Fibroblast of skin of right biceps (primary cell): ENCODE measurements at regions not wholly inside any gene's neighbourhood (a gene's known extent, or its start where the extent isn't known, plus 50 kb on each side); places are given as distances from the start of the nearest gene placed in this dataset.

Source experiments
- DNase-seq: peaks from one replicate; pipeline ENCODE4 v3.0.0-alpha.2; 2013

DNA sequence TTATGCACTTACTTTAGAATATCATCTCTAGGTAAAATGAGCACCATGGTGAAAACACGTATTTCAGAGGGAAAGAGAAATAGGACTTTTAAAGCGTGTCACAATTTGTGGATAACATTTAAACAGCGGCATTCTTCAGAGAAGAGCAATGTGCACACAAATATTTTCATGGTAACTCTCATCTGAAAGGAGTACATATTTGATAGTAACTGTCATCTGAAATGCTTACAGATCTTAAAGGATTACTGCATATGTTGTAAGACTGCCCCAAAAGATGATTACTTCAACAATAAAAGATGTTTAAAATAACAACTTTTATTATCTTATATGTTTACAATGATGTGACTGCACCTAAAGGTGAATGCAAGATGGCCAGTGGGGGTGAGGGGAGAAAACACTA lies 408.8 kb downstream of the PLA2G4A start:
- peak; percentile 45 for DNase-seq

DNA sequence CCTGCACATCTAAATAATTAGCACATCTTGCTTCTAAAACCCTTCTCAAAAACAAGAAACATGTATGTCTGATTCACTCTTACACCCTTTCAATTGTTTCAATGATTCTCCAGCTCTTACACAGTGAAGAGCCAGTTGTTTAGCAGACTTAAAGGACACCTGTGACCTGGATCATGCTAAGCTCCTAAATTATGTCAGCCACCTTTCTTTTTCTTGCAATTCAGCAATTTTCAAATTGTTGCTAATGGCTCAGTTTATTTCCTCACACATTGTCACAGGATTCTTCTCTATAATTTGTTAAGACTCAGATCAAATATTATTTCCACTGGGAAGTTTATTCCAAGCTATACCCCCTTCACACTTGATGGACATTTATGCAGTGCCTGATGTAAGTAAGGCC lies 413.2 kb downstream of the PLA2G4A start:
- no peak for DNase-seq

DNA sequence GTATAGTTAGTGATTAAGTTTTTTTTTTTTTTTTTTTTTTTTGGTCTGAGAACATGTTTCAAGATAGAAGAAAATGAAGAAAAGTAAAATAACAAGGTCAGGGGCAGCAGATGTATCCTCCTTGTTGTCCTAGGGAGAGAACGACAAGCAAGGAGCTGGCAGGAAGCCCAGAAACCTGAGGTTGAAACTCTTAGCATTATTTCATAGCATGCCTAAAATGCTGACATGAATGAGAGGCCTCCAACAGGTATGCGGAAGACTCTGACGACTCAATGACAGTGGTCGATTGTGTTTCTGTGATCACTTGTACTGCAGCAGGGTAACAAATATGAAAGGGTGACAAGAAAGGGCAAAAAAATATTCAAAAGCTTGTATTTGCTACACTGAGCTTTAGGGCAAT lies 415.9 kb downstream of the PLA2G4A start:
- peak; percentile 36 for DNase-seq

DNA sequence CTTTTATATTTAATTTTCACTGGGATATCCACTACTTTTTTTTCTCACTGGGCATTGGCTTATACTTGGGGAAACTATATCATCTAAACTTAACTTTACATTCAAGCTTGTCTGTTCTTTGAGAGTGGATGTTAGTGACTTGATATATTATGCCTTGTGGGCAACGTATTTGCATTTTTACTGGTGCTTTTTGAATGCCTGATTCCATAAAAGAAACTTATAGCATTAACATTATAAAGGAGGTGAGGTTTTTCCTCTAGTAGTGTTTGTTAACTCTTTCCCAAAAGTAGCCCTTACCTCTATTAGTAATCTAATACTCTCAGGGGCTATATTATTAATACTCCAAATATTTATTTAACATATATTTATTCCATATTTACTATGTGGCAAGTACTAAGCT lies 416.5 kb downstream of the PLA2G4A start:
- no peak for DNase-seq

- DNase-seq = no peak
These were observed 420.4 kb downstream of the PLA2G4A start for GRCh38 chr1:187249196-187249595.

GRCh38 chr1:187252923-187253322 lies 424.2 kb downstream of the PLA2G4A start:
- no peak for DNase-seq

DNA sequence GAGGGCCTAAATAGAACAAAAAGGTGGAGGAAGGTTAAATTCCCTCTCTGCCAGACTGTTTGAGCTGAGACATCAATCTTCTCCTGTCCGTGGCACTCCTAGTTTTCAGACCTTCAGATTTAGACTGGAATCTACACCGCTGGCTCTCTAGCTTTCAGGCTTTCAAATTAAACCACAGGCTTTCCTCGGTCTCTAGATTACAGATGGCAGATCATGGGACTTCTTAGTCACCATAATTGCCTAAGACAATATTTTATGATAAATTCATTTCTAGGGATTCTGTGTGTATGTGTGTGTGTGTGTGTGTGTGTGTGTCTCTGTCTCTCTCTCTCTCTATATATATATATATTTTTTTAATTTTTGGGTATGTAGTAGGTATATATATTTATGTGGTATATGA lies 428.7 kb downstream of the PLA2G4A start:
- no peak for DNase-seq

DNA sequence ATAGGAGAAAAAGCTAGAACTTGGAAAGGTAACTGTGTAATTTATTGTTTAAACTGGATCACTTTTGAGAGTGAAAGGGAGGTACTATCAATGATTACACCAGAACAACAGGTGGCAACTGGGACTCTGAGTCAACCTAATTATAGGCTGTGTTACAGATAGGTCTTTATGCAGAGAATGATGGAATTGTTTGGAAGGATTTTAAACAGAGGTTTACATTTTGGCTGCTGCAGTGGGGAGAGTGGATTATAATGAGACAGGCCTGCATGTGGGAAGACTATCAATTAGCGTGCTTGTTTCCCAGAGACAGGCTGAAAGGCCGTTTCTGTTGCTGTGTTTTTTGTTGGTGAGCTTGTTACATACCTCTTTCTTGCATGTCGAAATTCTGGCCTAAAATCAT lies 432.9 kb downstream of the PLA2G4A start:
- no peak for DNase-seq

GRCh38 chr1:187262731-187263130 lies 434.0 kb downstream of the PLA2G4A start:
- no peak for DNase-seq

DNA sequence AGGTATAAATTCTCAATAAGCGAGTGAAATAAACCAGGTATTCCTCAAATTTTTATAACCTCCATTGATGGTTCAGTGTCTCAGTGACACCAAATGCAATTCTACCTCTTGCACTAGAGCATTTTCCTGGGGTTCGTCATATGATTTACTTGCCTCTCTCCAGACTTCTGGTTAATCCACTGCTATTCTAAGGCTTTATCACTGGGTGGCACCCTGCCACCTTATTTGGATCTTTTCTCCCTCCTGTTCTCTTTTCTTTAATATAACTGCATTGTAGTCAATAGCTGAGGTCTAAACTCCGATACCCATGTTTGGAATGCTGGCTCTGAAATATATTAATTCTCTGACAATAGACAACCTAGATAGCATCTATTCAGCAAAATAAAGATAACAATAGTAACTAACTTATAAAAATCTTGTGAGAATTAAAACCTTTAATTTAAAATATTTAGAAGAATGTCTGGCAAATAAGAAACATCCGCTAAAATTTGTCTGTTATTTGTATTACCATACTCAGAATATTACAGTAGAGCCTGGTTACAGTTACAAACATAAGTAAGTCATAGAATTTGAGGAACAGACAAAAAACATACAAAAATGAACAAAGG lies 436.4 kb downstream of the PLA2G4A start:
- peak; percentile 63 for DNase-seq

- no peak for DNase-seq
These were observed 437.3 kb downstream of the PLA2G4A start for GRCh38 chr1:187266051-187266450.

- DNase-seq = no peak
These were observed 439.1 kb downstream of the PLA2G4A start for GRCh38 chr1:187267827-187268226.

GRCh38 chr1:187270256-187270655 lies 441.5 kb downstream of the PLA2G4A start:
- no peak for DNase-seq

GRCh38 chr1:187275346-187275745 lies 446.6 kb downstream of the PLA2G4A start:
- DNase-seq = no peak

DNA sequence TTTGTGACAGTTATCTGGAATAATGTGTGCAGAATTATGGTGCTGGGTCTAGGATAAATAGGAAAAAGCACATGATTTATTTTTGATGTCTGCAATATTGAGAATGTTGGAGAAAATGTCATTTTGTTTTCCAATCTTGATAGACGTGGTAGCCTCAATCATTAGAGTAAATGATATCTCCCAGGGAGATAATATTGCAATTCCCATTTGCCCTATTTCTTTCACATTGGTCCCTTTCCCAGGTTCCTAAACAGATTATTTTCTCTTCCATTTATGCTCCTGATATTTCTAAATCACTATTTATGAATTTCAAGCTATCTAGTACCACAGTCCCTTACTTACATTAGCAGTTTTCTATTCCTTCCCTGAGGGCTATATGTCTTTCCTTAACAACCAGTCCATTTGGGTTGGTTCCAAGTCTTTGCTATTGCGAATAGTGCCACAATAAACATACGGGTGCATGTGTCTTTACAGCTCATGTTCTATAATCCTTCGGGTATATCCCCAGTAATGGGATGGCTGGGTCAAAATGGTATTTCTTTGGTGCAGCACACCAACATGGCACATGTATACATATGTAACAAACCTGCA lies 447.3 kb downstream of the PLA2G4A start:
- no peak for DNase-seq

DNA sequence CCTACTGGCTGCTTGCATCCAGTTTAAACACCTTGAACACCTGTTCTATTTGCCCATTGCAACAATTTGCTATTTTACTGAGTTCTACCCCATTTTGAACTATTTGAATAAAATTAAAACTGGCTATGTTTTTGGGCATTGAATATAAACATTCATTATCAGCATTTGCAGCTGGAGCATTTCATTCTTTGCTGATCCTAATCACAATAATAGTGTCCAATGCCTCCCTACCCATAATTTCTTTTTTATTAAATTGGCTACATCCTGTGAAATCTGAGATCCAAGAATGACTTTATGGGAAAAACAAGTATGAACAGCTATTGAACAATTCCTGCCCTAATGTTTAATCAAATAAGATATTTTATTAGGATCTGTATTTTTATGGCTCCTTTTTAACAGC lies 447.9 kb downstream of the PLA2G4A start:
- no peak for DNase-seq

- no peak for DNase-seq
These were observed 451.3 kb downstream of the PLA2G4A start for GRCh38 chr1:187280031-187280430.

DNA sequence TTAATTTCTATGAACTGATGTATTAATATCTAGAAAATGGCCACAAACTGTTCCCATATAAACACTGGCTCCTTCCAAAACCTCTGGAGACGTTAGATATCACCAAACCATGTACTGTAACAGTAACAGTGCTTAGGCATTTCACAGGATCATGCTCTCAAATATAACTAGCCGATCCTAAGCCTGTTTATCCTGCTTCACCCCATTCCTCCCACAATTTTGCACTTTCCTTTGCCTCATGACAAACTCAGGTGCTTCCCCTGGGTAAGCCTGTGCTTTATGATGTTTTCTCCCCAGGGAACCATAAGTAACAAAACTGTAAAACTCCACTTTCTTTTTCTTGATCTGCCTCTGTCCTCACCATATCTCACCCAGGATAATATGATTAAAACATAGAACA lies 452.3 kb downstream of the PLA2G4A start:
- no peak for DNase-seq

DNA sequence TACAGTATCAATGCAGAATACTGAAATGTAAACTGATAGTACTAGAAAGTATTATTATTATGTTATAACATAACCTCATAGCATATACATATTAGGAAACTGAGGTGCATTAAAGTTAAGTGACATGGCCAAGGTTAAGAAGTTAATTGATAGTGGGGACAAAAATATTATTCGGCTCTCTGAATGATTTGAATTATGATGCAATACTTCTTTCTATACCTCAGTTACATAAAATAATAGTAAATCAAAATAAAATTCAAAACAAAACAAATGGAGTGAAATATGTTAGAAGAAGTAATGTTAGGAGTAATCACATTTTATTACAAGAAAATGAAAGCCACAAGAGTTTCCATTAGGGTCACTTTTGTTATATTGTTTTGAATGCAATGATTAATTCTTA lies 455.2 kb downstream of the PLA2G4A start:
- no peak for DNase-seq

GRCh38 chr1:187294421-187295201 lies 465.9 kb downstream of the PLA2G4A start:
- DNase-seq = no peak

DNA sequence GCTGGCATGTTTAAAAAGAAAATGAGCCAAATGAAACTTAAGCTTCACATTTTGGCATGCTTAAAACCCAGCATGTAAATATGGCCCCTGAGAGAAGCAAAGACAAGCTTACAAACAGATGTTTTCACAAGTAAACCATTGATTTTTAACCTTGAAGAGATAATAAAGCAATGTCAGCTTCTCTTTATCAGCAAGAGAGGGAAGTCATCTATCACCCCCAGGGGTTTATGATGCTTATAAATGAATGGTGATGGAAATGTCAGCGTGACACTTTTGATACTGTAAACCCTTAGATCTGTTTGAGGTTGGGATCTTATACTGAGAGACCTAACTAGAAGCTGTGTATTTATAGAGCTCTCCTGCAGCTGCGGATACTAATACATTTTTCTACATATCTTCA lies 471.3 kb downstream of the PLA2G4A start:
- no peak for DNase-seq

DNA sequence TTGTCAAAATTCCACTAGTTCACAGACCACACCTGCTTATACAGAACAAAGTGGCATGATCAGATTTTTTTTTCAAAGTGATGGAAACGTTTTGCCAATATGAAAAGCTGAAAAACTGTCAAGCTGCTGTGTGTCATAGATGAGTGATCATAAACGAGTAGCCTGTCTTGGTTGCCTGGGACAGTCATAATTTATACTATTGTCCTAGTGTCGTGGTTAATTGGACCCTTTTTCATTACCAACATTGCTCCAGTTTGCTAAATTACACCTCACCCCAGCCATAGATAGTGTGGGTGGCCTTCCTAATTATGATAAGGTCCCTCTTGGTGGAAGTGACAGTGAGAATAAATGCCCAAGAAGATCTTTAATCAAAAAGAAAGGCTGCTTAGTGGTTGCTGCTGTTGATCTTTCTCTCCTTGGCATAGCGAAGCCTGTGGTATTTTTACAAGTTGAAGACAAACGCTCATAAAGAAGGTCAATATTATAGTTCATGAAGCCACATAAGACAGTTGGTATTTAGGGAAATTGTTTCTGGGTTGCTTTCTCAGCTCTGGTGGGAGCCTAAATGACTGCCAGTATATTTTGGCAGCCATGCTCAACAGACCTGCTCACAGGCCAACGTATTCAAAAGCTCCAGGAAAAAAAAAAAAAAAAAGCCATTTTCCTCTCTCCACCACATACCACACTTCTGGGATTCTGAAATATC lies 478.1 kb downstream of the PLA2G4A start:
- no peak for DNase-seq

- no peak for DNase-seq
These were observed 481.4 kb downstream of the PLA2G4A start for GRCh38 chr1:187310038-187310631.
